ENCODE measurements at regions not wholly inside any gene's neighbourhood (a gene's known extent, or its start where the extent isn't known, plus 50 kb on each side); places are given as distances from the start of the nearest gene placed in this dataset.

DNA sequence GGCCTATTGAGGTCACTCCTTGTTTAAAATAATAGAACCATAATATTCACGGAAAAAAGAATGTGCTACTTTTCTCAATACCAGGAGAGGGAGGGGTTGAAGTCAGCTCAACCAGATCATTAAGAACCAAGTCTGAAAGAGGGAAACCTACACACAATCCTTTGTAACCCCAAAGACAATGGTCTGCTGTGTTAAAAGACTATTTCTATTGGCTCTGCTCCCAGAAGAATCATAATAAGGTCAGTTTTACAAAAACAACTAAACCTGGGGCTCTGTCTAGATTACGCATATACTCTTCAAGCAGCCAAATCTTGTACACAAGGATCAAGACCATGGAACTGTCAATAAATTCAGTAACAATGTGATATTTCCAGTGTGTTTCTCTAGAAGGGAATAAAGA, 177.2 kb upstream of the CRIM1 start:
- no peaks in the 10 kb centered on the region for H3K27me3 ChIP-seq (replicated peaks; ENCODE audit: insufficient read depth)
- TF ChIP-seq, protein P1, sequence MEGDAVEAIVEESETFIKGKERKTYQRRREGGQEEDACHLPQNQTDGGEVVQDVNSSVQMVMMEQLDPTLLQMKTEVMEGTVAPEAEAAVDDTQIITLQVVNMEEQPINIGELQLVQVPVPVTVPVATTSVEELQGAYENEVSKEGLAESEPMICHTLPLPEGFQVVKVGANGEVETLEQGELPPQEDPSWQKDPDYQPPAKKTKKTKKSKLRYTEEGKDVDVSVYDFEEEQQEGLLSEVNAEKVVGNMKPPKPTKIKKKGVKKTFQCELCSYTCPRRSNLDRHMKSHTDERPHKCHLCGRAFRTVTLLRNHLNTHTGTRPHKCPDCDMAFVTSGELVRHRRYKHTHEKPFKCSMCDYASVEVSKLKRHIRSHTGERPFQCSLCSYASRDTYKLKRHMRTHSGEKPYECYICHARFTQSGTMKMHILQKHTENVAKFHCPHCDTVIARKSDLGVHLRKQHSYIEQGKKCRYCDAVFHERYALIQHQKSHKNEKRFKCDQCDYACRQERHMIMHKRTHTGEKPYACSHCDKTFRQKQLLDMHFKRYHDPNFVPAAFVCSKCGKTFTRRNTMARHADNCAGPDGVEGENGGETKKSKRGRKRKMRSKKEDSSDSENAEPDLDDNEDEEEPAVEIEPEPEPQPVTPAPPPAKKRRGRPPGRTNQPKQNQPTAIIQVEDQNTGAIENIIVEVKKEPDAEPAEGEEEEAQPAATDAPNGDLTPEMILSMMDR (IDR thresholded peaks at IDR 0.05): no peak
- no peak overlapping the region for H3K4me3 ChIP-seq
- no peak for DNase-seq (ENCODE audit: low spot score)
- H3K4me1 ChIP-seq (replicated peaks): no peaks in the 10 kb centered on the region
- no peaks in the 10 kb centered on the region for H3K9me3 ChIP-seq
- H3K36me3 ChIP-seq: no peaks in the 10 kb centered on the region
- 43% methylated on average over 2 of the region's 2 CpGs for WGBS
- intact Hi-C loops (cut with DNase I): no loop called here
- no peak overlapping the region for H3K27ac ChIP-seq

DNA sequence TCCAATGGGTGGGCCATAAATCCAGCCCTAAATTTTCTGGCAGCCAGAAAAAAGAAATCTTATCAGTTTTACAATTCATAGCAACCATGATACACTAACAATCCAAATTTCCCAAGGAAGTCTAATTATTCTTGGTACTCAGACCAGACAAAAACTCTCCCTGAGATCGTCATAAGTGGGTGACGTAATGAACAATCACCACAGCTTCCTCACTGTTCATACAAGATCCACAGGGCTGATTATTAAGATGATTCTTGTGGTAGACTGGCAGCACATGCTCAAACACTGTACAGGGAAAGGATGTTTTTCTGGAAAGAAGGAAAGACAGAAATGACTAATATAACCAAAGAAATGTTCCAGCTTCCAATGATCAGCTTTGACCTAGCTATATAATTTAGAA, 178.3 kb upstream of the CRIM1 start:
- Histone ChIP-seq H3K27ac (no peak overlapping the region), H3K4me1 (replicated peaks) (no peaks in the 10 kb centered on the region), H3K4me3 (no peak overlapping the region), H3K27me3 (replicated peaks; ENCODE audit: insufficient read depth) (no peaks in the 10 kb centered on the region), H3K36me3 (no peaks in the 10 kb centered on the region), H3K9me3 (no peaks in the 10 kb centered on the region)
- TF ChIP-seq, protein P1 (IDR thresholded peaks at IDR 0.05): no peak
- TF ChIP-seq POLR2AphosphoS5 (IDR thresholded peaks at IDR 0.05) (no peak), POLR2A (IDR thresholded peaks at IDR 0.05) (no peak)
- no peak for DNase-seq (ENCODE audit: low spot score)
- intact Hi-C loops (cut with DNase I): no loop called here
- 51% methylated on average over 2 of the region's 2 CpGs for WGBS

DNA sequence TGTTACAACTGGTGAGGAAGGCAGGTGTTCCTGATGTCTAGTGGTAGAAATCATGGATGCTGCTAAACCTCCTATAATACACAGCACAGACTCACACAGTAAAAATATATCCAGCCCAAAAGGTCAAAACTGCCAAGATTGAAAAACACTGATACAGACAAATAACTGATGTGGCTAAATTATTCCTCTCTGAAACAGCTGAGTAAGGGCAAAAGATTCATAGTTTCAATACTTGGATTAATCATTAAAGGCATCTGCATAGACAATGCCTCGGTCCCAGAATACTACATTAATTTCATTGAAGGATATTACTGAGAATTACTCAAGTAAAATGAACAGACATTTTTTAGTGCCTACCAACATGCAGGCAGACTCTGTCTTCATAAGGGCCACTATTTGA, 180.7 kb upstream of the CRIM1 start:
- WGBS: 94% methylated on average over 1 of the region's 1 CpG
- intact Hi-C loops (cut with DNase I): no loop called here
- no peaks in the 10 kb centered on the region for H3K36me3 ChIP-seq
- no peak overlapping the region for H3K27ac ChIP-seq
- TF ChIP-seq POLR2AphosphoS5 (IDR thresholded peaks at IDR 0.05): no peak
- no peak for TF ChIP-seq POLR2A (IDR thresholded peaks at IDR 0.05)
- TF ChIP-seq, protein P1 (IDR thresholded peaks at IDR 0.05): no peak
- DNase-seq (ENCODE audit: low spot score): no peak
- H3K9me3 ChIP-seq: no peaks in the 10 kb centered on the region
- H3K4me1 ChIP-seq (replicated peaks): no peaks in the 10 kb centered on the region
- no peaks in the 10 kb centered on the region for H3K27me3 ChIP-seq (replicated peaks; ENCODE audit: insufficient read depth)
- H3K4me3 ChIP-seq: no peak overlapping the region

DNA sequence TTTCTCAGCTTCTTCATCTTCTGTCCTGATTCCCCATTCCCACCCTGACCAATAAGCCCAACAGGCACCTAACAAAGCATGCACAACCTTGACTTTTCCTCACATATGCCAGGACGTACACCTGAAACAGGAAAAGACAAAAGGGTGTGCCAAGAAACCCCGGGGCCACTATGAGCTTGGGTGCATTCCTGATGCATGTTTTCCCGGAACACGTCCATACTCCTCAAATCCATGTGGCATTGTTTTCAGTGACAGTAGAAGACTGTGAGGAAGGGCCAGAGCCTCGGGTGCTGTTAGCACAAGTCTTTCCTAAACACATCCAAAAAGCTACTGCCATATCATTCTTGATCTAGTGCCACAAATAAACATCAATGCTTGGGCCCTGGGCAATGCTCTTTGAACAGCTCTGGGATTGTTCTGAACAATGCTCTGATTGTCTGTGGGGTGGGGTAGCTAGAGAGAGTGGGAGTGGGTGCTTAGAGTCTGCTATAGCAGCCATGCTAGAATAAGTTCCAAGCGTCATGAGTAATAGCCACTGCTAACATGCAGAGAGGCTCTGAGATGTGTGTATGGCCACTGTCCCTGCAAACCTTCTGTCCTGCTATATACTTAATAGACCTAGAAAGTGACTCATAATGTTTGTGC, 181.7 kb upstream of the CRIM1 start:
- Histone ChIP-seq H3K9me3 (no peaks in the 10 kb centered on the region), H3K36me3 (no peaks in the 10 kb centered on the region), H3K4me1 (replicated peaks) (no peaks in the 10 kb centered on the region), H3K4me3 (no peak overlapping the region), H3K27ac (no peak overlapping the region), H3K27me3 (replicated peaks; ENCODE audit: insufficient read depth) (no peaks in the 10 kb centered on the region)
- DNase-seq (ENCODE audit: low spot score): peak; percentile 22
- TF ChIP-seq POLR2A (IDR thresholded peaks at IDR 0.05): no peak
- TF ChIP-seq, protein P1 (IDR thresholded peaks at IDR 0.05): no peak
- TF ChIP-seq POLR2AphosphoS5 (IDR thresholded peaks at IDR 0.05): no peak
- intact Hi-C loops (cut with DNase I): no loop called here
- WGBS: 39% methylated on average over 6 of the region's 6 CpGs

DNA sequence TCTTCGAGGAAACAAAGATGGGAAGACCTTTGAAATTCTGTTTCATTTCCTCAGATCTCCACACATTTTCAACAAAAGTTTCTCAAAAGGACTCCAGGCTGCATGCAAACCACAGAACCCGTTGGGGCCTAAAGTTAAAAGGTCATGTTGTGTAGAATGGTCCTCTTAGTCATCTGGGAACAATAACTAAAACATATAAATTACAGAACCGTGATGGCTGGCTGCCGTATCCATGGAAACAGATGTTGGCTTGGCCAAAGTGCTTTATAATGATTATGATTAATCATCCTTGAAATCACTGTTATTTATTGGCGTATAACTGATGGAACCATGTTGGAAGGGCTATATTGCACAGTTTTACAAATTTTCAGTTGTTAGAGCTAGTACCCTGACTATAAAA, 182.8 kb upstream of the CRIM1 start:
- Histone ChIP-seq H3K4me3 (no peak overlapping the region), H3K27me3 (replicated peaks; ENCODE audit: insufficient read depth) (no peaks in the 10 kb centered on the region), H3K27ac (no peak overlapping the region), H3K36me3 (no peaks in the 10 kb centered on the region), H3K4me1 (replicated peaks) (no peaks in the 10 kb centered on the region), H3K9me3 (no peaks in the 10 kb centered on the region)
- intact Hi-C loops (cut with DNase I): no loop called here
- 29% methylated on average over 5 of the region's 5 CpGs for WGBS
- no peak for TF ChIP-seq POLR2AphosphoS5 (IDR thresholded peaks at IDR 0.05)
- TF ChIP-seq, protein P1 (IDR thresholded peaks at IDR 0.05): no peak
- DNase-seq (ENCODE audit: low spot score): no peak

Data from prostate gland (tissue), 2 donors.